ENCODE measurements at regions not wholly inside any gene's neighbourhood (a gene's known extent, or its start where the extent isn't known, plus 50 kb on each side); places are given as distances from the start of the nearest gene placed in this dataset.
"Not testable (repeated sequence)": the region's sequence is repeated elsewhere in the genome, so short reads cannot be mapped to it uniquely, and the experiment has no call there.

GRCh38 chr6:156437121-156437879 lies 339.9 kb upstream of the ARID1B start:
- DNase-seq, result peak; percentile 77

GRCh38 chr6:156434795-156435190 lies 342.4 kb upstream of the ARID1B start:
- no peak for DNase-seq

- no peak for DNase-seq
Observed at GRCh38 chr6:156434049-156434794, 343.0 kb upstream of the ARID1B start.

GRCh38 chr6:156432543-156432942 lies 344.6 kb upstream of the ARID1B start:
- DNase-seq, result no peak

GRCh38 chr6:156430386-156430785 lies 346.8 kb upstream of the ARID1B start:
- DNase-seq, result no peak

GRCh38 chr6:156427345-156427744 lies 349.8 kb upstream of the ARID1B start:
- DNase-seq, result peak; percentile 34

GRCh38 chr6:156425359-156426020 lies 351.7 kb upstream of the ARID1B start:
- DNase-seq, result no peak

GRCh38 chr6:156423829-156424228 lies 353.3 kb upstream of the ARID1B start:
- no peak for DNase-seq

GRCh38 chr6:156423075-156423474 lies 354.1 kb upstream of the ARID1B start:
- no peak for DNase-seq

GRCh38 chr6:156421933-156422332 lies 355.2 kb upstream of the ARID1B start:
- no peak for DNase-seq

- not testable (repeated sequence) for DNase-seq
Observed at GRCh38 chr6:156421301-156421700, 355.9 kb upstream of the ARID1B start.

GRCh38 chr6:156420172-156420993 lies 356.8 kb upstream of the ARID1B start:
- no peak for DNase-seq

- DNase-seq, result no peak
Observed at GRCh38 chr6:156419594-156419993, 357.6 kb upstream of the ARID1B start.

GRCh38 chr6:156418253-156418652 lies 358.9 kb upstream of the ARID1B start:
- no peak for DNase-seq

- no peak for DNase-seq
Observed at GRCh38 chr6:156416391-156416790, 360.8 kb upstream of the ARID1B start.

- DNase-seq, result no peak
Observed at GRCh38 chr6:156413154-156413553, 364.0 kb upstream of the ARID1B start.

- DNase-seq, result no peak
Observed at GRCh38 chr6:156410649-156411048, 366.5 kb upstream of the ARID1B start.

- no peak for DNase-seq
Observed at GRCh38 chr6:156408655-156409054, 368.5 kb upstream of the ARID1B start.

GRCh38 chr6:156407334-156407733 lies 369.8 kb upstream of the ARID1B start:
- DNase-seq, result no peak

- no peak for DNase-seq
Observed at GRCh38 chr6:156406688-156407087, 370.5 kb upstream of the ARID1B start.

- no peak for DNase-seq
Observed at GRCh38 chr6:156406099-156406498, 371.1 kb upstream of the ARID1B start.

GRCh38 chr6:156402628-156403027 lies 374.6 kb upstream of the ARID1B start:
- no peak for DNase-seq

- DNase-seq, result no peak
Observed at GRCh38 chr6:156402227-156402626, 375.0 kb upstream of the ARID1B start.

Measured in NCI-H345 (cell line).